SJSA1 (cell line): ENCODE measurements at regions not wholly inside any gene's neighbourhood (a gene's known extent, or its start where the extent isn't known, plus 50 kb on each side); places are given as distances from the start of the nearest gene placed in this dataset.
"Not testable (repeated sequence)": the region's sequence is repeated elsewhere in the genome, so short reads cannot be mapped to it uniquely, and the experiment has no call there.

ENCODE experiments used
- DNase-seq, 2 experiments: peaks; one replicate each; pipeline ENCODE4 v3.0.0-alpha.2; 2015 to 2020; ENCODE audit warnings: low spot score in 2 of 2, low read depth in 1 of 2
- H3K27ac ChIP-seq: fragments of 250-450 bp; sonication (Bioruptor Pico); 2 replicates; pipeline ENCODE4 v1.5.1; 2020; ENCODE audit warnings: mild to moderate bottlenecking, moderate library complexity
- H3K27me3 ChIP-seq: fragments of 250-450 bp; sonication (Bioruptor Pico); replicated peaks from 2 replicates; pipeline ENCODE4 v1.5.1; 2020; ENCODE audit warnings: mild to moderate bottlenecking, moderate library complexity
- H3K36me3 ChIP-seq: fragments of 250-450 bp; sonication (Bioruptor Pico); 2 replicates; pipeline ENCODE4 v1.5.1; 2020; ENCODE audit warnings: mild to moderate bottlenecking
- H3K4me1 ChIP-seq: fragments of 250-450 bp; sonication (Bioruptor Pico); replicated peaks from 2 replicates; pipeline ENCODE4 v1.6.1; 2021; ENCODE audit warnings: mild to moderate bottlenecking
- H3K4me3 ChIP-seq: fragments of 250-450 bp; sonication (Bioruptor Pico); 2 replicates; pipeline ENCODE4 v1.5.1; 2020; ENCODE audit warnings: mild to moderate bottlenecking
- H3K9me3 ChIP-seq: fragments of 250-450 bp; sonication (Bioruptor Pico); replicated peaks from 2 replicates; pipeline ENCODE4 v1.5.1; 2020; ENCODE audit warnings: mild to moderate bottlenecking

DNA sequence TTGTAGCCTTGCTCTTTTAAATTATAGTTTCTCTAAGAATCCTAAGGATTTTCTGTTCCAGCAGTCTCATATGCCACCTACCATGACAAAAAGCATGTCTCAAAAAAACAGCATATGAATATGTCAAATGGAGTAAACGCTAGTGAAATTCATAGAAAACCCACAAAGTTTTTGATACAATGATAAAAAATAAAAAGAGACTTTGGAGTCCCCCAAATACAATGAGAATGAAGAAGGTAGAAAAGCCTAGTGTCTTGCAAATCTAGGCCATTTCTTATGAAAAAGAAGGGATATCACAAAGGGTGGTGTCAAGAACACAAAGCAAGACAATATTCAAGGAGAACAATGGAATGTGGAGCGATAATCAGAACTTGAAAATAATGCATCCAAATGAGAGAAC, 668.5 kb downstream of the PLOD2 start:
- Histone ChIP-seq H3K9me3 (no peaks in the 10 kb centered on the region), H3K4me1 (no peaks in the 10 kb centered on the region), H3K27me3 (no peaks in the 10 kb centered on the region), H3K27ac (no peak overlapping the region), H3K4me3 (no peak overlapping the region), H3K36me3 (no peaks in the 10 kb centered on the region)
- no peak for DNase-seq

DNA sequence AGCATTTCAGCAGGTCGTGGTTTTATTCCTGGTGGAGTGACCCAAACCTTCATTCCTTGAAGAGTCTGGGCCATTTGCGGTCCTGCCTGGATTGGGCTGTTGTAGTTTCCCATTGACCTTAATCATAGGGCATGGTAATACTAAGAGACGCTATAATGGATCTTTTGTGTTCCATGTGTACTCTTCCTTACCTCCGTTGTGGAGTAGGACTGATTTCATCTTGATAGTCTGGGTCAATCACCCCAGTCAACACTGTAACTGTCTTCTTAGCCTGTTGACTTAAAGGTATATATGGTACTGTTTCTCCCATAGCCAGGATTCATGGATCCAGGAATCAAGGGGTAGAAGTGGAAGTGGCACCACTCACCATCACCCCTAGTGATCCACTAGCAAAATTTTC, 643.6 kb downstream of the PLOD2 start:
- H3K27me3 ChIP-seq, H3K9me3 ChIP-seq, H3K4me1 ChIP-seq, H3K36me3 ChIP-seq, H3K27ac ChIP-seq, H3K4me3 ChIP-seq, DNase-seq: not testable (repeated sequence)

DNA sequence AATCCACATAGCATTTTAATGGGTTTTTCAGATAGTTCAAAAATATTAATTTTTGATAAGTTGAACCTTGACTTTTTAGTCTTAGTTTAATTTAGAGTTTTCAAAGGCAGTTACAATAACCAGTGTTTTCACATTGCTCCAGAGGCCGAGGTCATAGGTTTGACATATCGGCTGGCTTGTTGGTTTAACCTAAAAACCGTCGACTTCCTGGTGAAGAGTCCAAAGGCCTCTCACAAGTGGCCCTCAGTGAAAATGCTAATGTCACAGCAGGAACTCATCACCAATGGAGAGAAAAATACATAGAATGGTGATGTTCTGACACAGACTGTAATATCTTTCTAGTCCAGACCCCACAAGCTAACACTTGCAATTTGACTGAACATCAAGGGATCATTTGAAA, 642.3 kb downstream of the PLOD2 start:
- no peak for DNase-seq
- Histone ChIP-seq H3K9me3 (no peaks in the 10 kb centered on the region), H3K27ac (no peak overlapping the region), H3K4me1 (no peaks in the 10 kb centered on the region), H3K27me3 (no peaks in the 10 kb centered on the region), H3K36me3 (no peaks in the 10 kb centered on the region), H3K4me3 (no peak overlapping the region)

DNA sequence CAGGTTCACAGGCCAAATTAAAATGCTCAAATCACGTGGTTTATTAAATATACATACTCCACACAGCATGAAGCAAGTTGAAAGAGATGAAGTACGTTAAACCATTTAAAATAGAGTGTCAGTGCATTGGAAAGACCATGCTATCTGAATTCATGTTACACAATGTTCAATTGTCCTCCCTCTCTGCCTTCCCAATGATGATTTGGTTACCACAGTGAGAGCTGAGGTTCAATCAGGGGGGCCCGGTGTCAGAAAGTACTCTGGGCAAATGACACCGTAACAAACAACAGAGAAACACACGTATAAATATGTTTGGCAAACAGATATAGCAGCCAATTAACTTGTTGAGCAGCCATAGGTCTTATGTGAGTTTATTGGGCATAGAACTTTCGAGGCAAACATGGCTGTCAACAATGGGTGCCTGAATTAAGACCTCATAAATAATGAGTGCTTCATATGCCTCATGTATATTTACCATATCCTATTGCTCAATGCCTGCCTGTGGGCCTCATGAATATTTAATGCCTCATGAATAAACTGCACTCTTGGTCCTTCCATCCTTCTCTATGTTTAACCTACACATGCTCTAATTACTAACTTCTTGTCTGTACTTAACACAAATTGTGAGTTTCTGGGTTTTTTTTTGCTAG, 641.5 kb downstream of the PLOD2 start:
- Histone ChIP-seq H3K4me3 (no peak overlapping the region), H3K4me1 (no peaks in the 10 kb centered on the region), H3K27ac (no peak overlapping the region), H3K36me3 (no peaks in the 10 kb centered on the region), H3K9me3 (no peaks in the 10 kb centered on the region), H3K27me3 (no peaks in the 10 kb centered on the region)
- no peak for DNase-seq

DNA sequence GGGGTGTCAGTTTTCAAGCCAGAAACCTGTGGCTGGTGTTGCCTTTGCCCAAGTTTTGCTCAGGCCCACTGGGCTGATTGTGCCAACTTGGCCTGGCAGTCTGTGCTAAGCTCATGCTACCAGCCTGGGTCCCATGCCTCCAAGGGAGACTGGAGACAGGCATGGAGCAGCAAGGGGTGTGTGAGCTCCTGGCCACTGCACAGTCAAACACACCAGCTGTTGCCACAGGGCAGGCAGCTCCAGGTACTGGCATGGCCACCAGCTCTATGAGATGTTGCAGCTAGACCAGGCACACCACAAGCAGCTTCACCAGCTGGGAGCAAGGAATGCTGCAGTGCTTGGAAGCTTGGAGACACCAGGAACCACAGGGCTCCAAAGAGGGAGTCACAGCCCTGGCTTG, 638.8 kb downstream of the PLOD2 start:
- no peak overlapping the region for H3K27ac ChIP-seq
- H3K9me3 ChIP-seq = no peaks in the 10 kb centered on the region
- H3K4me3 ChIP-seq = no peak overlapping the region
- no peak for DNase-seq
- H3K36me3 ChIP-seq = no peaks in the 10 kb centered on the region
- H3K27me3 ChIP-seq = no peaks in the 10 kb centered on the region
- H3K4me1 ChIP-seq = no peaks in the 10 kb centered on the region

- no peaks in the 10 kb centered on the region for H3K9me3 ChIP-seq
- no peaks in the 10 kb centered on the region for H3K36me3 ChIP-seq
- no peak overlapping the region for H3K27ac ChIP-seq
- no peaks in the 10 kb centered on the region for H3K27me3 ChIP-seq
- DNase-seq = no peak
- no peak overlapping the region for H3K4me3 ChIP-seq
- no peaks in the 10 kb centered on the region for H3K4me1 ChIP-seq
Measured at GRCh38 chr3:145522893-145523651, 637.9 kb downstream of the PLOD2 start.

GRCh38 chr3:145531548-145531947, 629.4 kb downstream of the PLOD2 start:
- H3K4me1 ChIP-seq = no peaks in the 10 kb centered on the region
- H3K36me3 ChIP-seq = no peaks in the 10 kb centered on the region
- H3K9me3 ChIP-seq = no peaks in the 10 kb centered on the region
- DNase-seq = no peak
- no peak overlapping the region for H3K4me3 ChIP-seq
- no peak overlapping the region for H3K27ac ChIP-seq
- H3K27me3 ChIP-seq = no peaks in the 10 kb centered on the region

DNA sequence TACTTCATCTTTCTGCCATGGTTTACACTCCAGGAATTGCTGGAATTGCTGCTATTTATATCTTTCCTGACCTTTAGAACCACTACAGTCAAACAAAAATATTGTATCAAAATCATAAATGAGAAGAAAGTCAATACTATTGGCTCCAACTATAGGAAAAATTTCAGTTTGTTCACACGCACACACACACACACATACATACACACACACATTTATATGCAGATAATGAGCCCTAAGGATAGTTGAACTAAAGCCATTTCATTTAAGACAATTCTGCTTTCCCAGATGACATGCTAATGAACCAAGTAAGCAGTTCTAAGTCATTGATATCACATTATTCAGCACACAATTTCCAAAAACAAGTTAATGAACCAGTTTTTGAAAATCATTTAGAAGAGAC, 627.3 kb downstream of the PLOD2 start:
- no peaks in the 10 kb centered on the region for H3K36me3 ChIP-seq
- no peaks in the 10 kb centered on the region for H3K27me3 ChIP-seq
- no peaks in the 10 kb centered on the region for H3K9me3 ChIP-seq
- H3K4me3 ChIP-seq = no peak overlapping the region
- no peak overlapping the region for H3K27ac ChIP-seq
- DNase-seq = no peak
- no peaks in the 10 kb centered on the region for H3K4me1 ChIP-seq

- H3K27ac ChIP-seq = no peak overlapping the region
- H3K4me1 ChIP-seq = no peaks in the 10 kb centered on the region
- H3K27me3 ChIP-seq = no peaks in the 10 kb centered on the region
- H3K36me3 ChIP-seq = no peaks in the 10 kb centered on the region
- no peak overlapping the region for H3K4me3 ChIP-seq
- DNase-seq = no peak
- no peaks in the 10 kb centered on the region for H3K9me3 ChIP-seq
Measured at GRCh38 chr3:145536461-145536860, 624.5 kb downstream of the PLOD2 start.

DNA sequence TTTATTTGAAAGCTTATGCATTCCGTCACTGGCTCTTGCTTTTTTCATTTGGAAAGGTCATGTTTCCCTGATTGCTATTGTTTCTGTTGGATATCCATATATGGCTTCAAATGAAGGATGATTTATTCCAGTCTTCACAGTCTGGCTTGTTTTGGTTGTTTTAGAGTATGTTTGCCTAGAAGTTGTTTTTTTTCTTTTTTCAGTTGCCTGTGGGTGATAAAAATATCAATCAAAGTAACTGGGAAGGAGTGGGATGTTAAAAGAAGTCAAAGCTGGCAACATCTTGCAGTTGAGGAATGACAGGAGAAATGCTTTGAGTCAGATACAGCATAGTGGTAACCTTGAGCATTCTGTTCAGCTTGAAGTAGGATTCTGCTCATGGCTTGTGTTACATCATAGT, 610.5 kb downstream of the PLOD2 start:
- no peak for DNase-seq
- Histone ChIP-seq H3K9me3 (no peaks in the 10 kb centered on the region), H3K4me3 (no peak overlapping the region), H3K27me3 (no peaks in the 10 kb centered on the region), H3K36me3 (no peaks in the 10 kb centered on the region), H3K27ac (no peak overlapping the region), H3K4me1 (no peaks in the 10 kb centered on the region)

DNA sequence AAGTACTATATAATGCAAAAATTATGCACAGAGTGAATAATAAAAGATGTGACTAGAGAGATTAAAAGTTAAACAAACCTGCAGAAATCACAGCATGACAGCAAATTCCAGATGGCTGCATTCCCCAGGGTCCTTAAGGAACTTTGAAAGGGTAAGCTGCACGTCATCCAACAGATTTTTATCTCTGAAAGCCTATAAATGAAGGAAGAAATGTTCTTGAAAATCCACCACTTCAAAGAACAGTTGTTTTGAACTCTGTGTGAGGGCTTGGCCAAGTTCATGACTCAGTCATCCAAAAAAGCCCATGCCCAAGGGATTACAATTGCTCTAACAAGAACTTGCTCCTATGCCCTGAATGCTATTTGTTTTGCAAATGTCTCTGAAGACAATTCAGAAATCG, 603.6 kb downstream of the PLOD2 start:
- H3K27ac ChIP-seq = no peak overlapping the region
- no peak overlapping the region for H3K4me3 ChIP-seq
- no peaks in the 10 kb centered on the region for H3K36me3 ChIP-seq
- H3K4me1 ChIP-seq = no peaks in the 10 kb centered on the region
- H3K9me3 ChIP-seq = no peaks in the 10 kb centered on the region
- DNase-seq = no peak
- H3K27me3 ChIP-seq = no peaks in the 10 kb centered on the region

- Histone ChIP-seq H3K4me1 (no peaks in the 10 kb centered on the region), H3K9me3 (no peaks in the 10 kb centered on the region), H3K27me3 (no peaks in the 10 kb centered on the region), H3K4me3 (no peak overlapping the region), H3K36me3 (no peaks in the 10 kb centered on the region), H3K27ac (no peak overlapping the region)
- no peak for DNase-seq
Measured at GRCh38 chr3:145578471-145578870, 582.5 kb downstream of the PLOD2 start.

- Histone ChIP-seq H3K4me1 (no peaks in the 10 kb centered on the region), H3K27me3 (no peaks in the 10 kb centered on the region), H3K36me3 (no peaks in the 10 kb centered on the region), H3K4me3 (no peak overlapping the region), H3K27ac (no peak overlapping the region), H3K9me3 (no peaks in the 10 kb centered on the region)
- no peak for DNase-seq
Measured at GRCh38 chr3:145581694-145582093, 579.3 kb downstream of the PLOD2 start.

GRCh38 chr3:145604851-145605250, 556.1 kb downstream of the PLOD2 start:
- Histone ChIP-seq H3K36me3 (no peaks in the 10 kb centered on the region), H3K27me3 (no peaks in the 10 kb centered on the region), H3K4me1 (no peaks in the 10 kb centered on the region), H3K9me3 (no peaks in the 10 kb centered on the region), H3K4me3 (no peak overlapping the region), H3K27ac (no peak overlapping the region)
- no peak for DNase-seq

GRCh38 chr3:145620002-145620401, 541.0 kb downstream of the PLOD2 start:
- Histone ChIP-seq H3K27me3 (no peaks in the 10 kb centered on the region; the same call in 1 of the 2 replicates), H3K27ac (no peak overlapping the region), H3K9me3 (no peaks in the 10 kb centered on the region), H3K36me3 (no peaks in the 10 kb centered on the region), H3K4me1 (no peaks in the 10 kb centered on the region), H3K4me3 (no peak overlapping the region)
- DNase-seq = no peak
